Lower lobe of right lung (tissue), 2 donors: ENCODE measurements at regions not wholly inside any gene's neighbourhood (a gene's known extent, or its start where the extent isn't known, plus 50 kb on each side); places are given as distances from the start of the nearest gene placed in this dataset.

ENCODE experiments used
- ATAC-seq, 2 donors: fragments of 200-7000 bp; cut with Tn5 transposase; one replicate each; pipeline ENCODE4 v1.9.1; 2020 to 2022; ENCODE audit warnings: mild to moderate bottlenecking in 2 of 2, moderate library complexity in 2 of 2
- DNase-seq: peaks from one replicate; pipeline ENCODE4 v3.0.0-alpha.2; 2020
- H3K27ac ChIP-seq: fragments of 200-600 bp; one replicate; pipeline ENCODE4 v1.8.0; 2022
- H3K27me3 ChIP-seq: fragments of 200-600 bp; one replicate; pipeline ENCODE4 v1.8.0; 2022; ENCODE audit warnings: low read depth
- H3K36me3 ChIP-seq: fragments of 200-600 bp; one replicate; pipeline ENCODE4 v1.8.0; 2022; ENCODE audit warnings: mild to moderate bottlenecking
- H3K4me1 ChIP-seq: fragments of 200-600 bp; one replicate; pipeline ENCODE4 v1.8.0; 2022
- H3K4me3 ChIP-seq: fragments of 200-600 bp; one replicate; pipeline ENCODE4 v1.8.0; 2022; ENCODE audit warnings: mild to moderate bottlenecking
- H3K9me3 ChIP-seq: fragments of 200-600 bp; one replicate; pipeline ENCODE4 v1.8.0; 2022
- intact Hi-C: fragments of 100-400 bp; cut with DNase I; formaldehyde crosslinking; loops from one replicate; pipeline ENCODE4 v1.11.0; 2022
- TF ChIP-seq, protein P1 (sequence below): fragments of 200-600 bp; IDR thresholded peaks from one replicate; pipeline ENCODE4 v1.8.0; 2022; ENCODE audit warnings: antibody characterized with exemption, mild to moderate bottlenecking
- donor health status: DM: no; HTN: yes; CAD: no; lungs with severe emphysema.

DNA sequence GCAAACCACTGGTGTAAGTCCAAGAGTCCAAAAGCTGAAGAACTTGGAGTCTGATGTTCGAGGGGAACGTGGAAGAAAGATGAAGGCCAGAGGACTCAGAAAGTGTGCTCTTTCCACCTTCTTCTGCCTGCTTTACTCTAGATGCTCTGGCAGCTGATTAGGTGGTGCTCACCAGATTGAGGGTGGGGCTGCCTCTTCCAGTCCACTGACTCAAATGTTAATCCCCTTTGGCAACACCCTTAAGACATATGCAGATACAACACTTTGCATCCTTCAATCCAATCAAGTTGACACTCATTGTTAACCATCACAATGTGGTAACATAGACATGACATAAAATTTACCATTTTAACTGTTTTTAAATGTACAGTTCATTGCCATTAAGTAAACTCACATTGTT lies 249.5 kb downstream of the COG6 start:
- DNase-seq (no peak), ATAC-seq (no peak)
- Histone ChIP-seq H3K4me1 (no peaks in the 10 kb centered on the region), H3K9me3 (no peaks in the 10 kb centered on the region), H3K36me3 (no peaks in the 10 kb centered on the region), H3K27me3 (no peaks in the 10 kb centered on the region), H3K27ac (no peak overlapping the region), H3K4me3 (no peak overlapping the region)
- intact Hi-C loops: no loop called here
- TF ChIP-seq, protein P1, sequence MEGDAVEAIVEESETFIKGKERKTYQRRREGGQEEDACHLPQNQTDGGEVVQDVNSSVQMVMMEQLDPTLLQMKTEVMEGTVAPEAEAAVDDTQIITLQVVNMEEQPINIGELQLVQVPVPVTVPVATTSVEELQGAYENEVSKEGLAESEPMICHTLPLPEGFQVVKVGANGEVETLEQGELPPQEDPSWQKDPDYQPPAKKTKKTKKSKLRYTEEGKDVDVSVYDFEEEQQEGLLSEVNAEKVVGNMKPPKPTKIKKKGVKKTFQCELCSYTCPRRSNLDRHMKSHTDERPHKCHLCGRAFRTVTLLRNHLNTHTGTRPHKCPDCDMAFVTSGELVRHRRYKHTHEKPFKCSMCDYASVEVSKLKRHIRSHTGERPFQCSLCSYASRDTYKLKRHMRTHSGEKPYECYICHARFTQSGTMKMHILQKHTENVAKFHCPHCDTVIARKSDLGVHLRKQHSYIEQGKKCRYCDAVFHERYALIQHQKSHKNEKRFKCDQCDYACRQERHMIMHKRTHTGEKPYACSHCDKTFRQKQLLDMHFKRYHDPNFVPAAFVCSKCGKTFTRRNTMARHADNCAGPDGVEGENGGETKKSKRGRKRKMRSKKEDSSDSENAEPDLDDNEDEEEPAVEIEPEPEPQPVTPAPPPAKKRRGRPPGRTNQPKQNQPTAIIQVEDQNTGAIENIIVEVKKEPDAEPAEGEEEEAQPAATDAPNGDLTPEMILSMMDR: no peak

DNA sequence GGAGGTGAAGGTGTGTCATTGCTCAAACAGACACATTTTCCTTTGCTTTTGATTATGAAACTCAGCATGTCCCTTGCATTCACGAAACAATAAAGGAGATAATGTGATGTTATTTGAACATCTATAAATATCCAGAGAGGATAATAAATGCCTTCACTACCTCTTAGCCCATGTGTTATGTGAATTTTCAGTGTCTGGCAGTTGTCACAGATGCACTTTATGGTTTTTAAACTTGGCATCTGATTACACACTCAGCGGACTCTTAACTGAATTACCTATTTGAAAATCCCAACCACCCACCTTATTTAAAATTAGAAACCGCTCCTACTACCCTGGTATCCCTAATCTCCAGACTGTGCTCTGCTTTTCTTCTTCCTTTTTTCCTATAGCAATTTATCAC lies 254.2 kb downstream of the COG6 start:
- Histone ChIP-seq H3K9me3 (no peaks in the 10 kb centered on the region), H3K4me3 (no peak overlapping the region), H3K27me3 (no peaks in the 10 kb centered on the region), H3K4me1 (peaks cover 4% of the 10 kb centered on the region), H3K27ac (no peak overlapping the region), H3K36me3 (no peaks in the 10 kb centered on the region)
- intact Hi-C loops: no loop called here
- DNase-seq: no peak
- no peak for ATAC-seq
- TF ChIP-seq, protein P1: no peak

DNA sequence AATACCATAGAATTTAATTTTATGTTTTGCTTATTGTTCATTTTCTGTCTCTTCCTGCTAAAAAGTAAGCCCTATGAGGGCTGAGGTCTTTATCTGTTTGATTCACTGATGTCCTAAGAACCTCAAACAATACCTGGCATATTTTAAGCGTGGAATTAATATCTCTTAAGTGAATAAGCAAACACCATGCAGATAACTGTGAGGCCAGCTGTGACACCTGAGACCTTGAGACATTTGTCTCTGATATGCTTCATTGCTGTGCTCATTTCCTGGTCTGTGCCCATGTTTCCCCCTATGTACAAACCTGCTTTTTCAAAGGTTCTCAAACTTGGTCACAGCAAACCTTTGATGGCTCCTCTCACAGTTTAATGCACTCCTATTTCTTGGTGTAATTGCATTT lies 254.6 kb downstream of the COG6 start:
- ATAC-seq (no peak), DNase-seq (no peak)
- H3K9me3 ChIP-seq: no peaks in the 10 kb centered on the region
- no peak overlapping the region for H3K4me3 ChIP-seq
- no peaks in the 10 kb centered on the region for H3K36me3 ChIP-seq
- TF ChIP-seq, protein P1: no peak
- no peak overlapping the region for H3K27ac ChIP-seq
- H3K4me1 ChIP-seq: peaks cover 5% of the 10 kb centered on the region
- intact Hi-C loops: no loop called here
- no peaks in the 10 kb centered on the region for H3K27me3 ChIP-seq

DNA sequence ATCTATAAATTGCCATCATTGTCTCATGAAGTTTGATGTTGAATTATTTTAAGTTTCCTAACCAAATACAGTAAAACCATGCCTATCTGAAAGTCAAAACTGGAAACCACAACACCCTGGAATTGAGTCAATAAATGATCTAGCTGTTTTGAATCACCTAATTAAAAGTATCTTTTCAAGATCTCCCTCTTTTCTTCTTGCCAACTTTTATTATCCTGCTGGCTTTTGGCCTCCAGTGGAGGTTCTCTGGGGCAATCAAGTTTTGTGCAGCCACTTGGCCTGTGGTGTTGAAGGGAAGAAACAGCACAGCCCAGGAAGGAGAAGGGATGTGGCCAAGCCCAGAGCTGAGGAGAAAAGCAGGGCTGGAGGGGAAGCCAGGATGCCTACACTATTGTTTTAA lies 255.4 kb downstream of the COG6 start:
- ATAC-seq (no peak), DNase-seq (no peak)
- TF ChIP-seq, protein P1: no peak
- Histone ChIP-seq H3K27me3 (no peaks in the 10 kb centered on the region), H3K9me3 (no peaks in the 10 kb centered on the region), H3K4me1 (peaks cover 5% of the 10 kb centered on the region), H3K27ac (no peak overlapping the region), H3K4me3 (no peak overlapping the region), H3K36me3 (no peaks in the 10 kb centered on the region)
- intact Hi-C loops: no loop called here

DNA sequence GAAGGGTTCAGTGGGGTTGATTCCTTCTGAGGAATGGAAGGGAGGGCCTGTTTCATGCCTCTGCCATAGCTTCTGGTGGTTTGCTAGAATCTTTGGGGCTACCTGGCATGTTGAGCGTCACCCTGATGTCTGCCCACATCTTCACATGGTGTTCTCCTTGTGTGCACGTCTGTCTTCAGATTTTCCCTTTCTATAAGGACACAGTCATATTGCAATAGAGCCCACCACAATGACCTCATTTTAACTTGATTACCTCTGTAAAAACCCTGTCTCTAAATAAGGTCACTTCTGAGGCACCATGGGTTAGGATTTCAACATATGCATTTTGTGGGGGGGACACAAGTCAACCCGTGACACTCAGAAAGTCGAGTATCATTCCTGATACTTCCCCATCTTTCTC lies 257.9 kb downstream of the COG6 start:
- TF ChIP-seq, protein P1: no peak
- H3K36me3 ChIP-seq: no peaks in the 10 kb centered on the region
- intact Hi-C loops: no loop called here
- H3K27ac ChIP-seq: no peak overlapping the region
- no peaks in the 10 kb centered on the region for H3K9me3 ChIP-seq
- H3K27me3 ChIP-seq: no peaks in the 10 kb centered on the region
- H3K4me1 ChIP-seq: peaks cover 5% of the 10 kb centered on the region
- no peak overlapping the region for H3K4me3 ChIP-seq
- DNase-seq: no peak
- no peak for ATAC-seq

DNA sequence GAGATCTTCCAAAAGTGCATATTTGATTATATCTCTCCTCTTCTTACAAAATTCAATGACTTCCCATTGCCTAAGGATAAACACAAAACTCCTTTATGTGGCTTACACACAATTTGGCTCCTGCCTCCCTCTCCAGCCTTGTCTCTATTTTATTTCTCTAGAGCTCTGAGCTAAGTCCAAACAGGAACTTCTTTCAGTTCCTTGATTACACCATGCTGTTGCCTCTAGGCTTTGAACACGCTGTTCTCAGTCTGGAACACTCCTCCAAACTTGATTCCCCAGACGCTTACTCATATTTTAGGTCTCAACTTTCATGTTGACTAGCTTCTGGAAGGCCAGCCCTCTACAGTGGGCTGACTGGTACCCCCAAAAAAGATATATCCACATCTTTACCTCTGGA lies 258.5 kb downstream of the COG6 start:
- DNase-seq (no peak), ATAC-seq (peak; percentile 64)
- Histone ChIP-seq H3K4me3 (no peak overlapping the region), H3K27me3 (no peaks in the 10 kb centered on the region), H3K36me3 (no peaks in the 10 kb centered on the region), H3K9me3 (no peaks in the 10 kb centered on the region), H3K4me1 (peaks cover 5% of the 10 kb centered on the region), H3K27ac (no peak overlapping the region)
- intact Hi-C loops: no loop called here
- TF ChIP-seq, protein P1: no peak
